ENCODE measurements at regions not wholly inside any gene's neighbourhood (a gene's known extent, or its start where the extent isn't known, plus 50 kb on each side); places are given as distances from the start of the nearest gene placed in this dataset.

DNA sequence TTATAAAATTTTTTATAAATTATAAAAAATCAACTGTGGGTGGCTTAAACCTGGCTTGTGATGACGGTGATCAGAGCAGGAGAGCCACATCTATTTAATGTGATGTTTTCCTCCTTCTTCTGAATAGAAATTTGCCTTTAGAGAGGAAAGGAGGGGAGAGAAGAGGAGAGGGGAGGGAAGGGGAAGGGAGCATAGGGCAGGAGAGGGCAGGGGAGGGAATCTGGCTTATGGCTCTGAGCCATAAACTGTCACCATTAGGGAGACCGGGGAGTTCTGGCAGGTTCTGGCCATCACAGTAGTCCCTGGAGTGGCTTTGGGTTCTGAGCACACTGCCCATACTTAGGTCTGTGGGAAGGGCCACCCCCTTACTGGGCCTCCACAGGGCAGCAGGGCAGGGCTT is 167.8 kb downstream of the ENGASE start:
- H3K9ac ChIP-seq (ENCODE audit: low read length), result no peak overlapping the region
- no peak overlapping the region for H3K27ac ChIP-seq (ENCODE audit: low read length)
- no peaks in the 10 kb centered on the region for H3K9me2 ChIP-seq (ENCODE audit: insufficient read depth, low read length)
- no peak overlapping the region for H3K4me2 ChIP-seq (ENCODE audit: low read length)
- no peak overlapping the region for H2AFZ ChIP-seq (ENCODE audit: low read depth, low read length)
- H3K79me2 ChIP-seq (replicated peaks; ENCODE audit: insufficient read depth, low read length), result no peaks in the 10 kb centered on the region
- no peak overlapping the region for H3K4me3 ChIP-seq (ENCODE audit: low read length)
- H3K36me3 ChIP-seq (ENCODE audit: insufficient read depth, low read length), result no peaks in the 10 kb centered on the region
- H3F3A ChIP-seq (ENCODE audit: insufficient read depth, low read length, poor library complexity, severe bottlenecking), result no peaks in the 10 kb centered on the region
- no peaks in the 10 kb centered on the region for H3K9me3 ChIP-seq (ENCODE audit: low read length)
- no peaks in the 10 kb centered on the region for H3K27me3 ChIP-seq (ENCODE audit: insufficient read depth, low read depth, low read length)
- H4K20me1 ChIP-seq (ENCODE audit: insufficient read depth), result no peaks in the 10 kb centered on the region
- no peak for TF ChIP-seq EP300 (conservative IDR thresholded peaks at IDR 0.05; ENCODE audit: poor library complexity, severe bottlenecking)
- TF ChIP-seq POLR2AphosphoS5 (IDR thresholded peaks at IDR 0.05), result no peak
- no peak for TF ChIP-seq SMC3 (conservative IDR thresholded peaks at IDR 0.05; ENCODE audit: poor library complexity)
- no peak for TF ChIP-seq MXI1 (conservative IDR thresholded peaks at IDR 0.05; ENCODE audit: poor library complexity, severe bottlenecking)

DNA sequence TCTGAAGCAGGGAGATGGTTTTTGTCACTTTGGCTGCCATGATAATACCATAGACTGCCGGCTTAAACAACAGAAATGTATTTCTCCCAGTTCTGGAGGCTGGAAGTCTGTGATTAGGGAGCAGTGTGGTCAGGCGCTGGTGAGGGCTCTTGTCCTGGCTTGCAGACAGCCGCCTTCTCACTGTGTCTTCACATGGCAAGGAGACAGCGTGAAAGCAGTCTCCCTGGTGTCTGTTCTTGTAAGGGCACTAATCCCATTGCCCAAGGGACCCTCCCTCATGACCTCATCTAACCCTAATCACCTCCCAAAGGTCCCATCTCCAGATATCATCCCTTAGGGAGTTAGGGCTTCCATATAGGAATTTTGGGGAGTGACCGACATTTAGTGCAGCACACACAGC is 167.0 kb downstream of the ENGASE start:
- Histone ChIP-seq H3K4me2 (ENCODE audit: low read length) (no peak overlapping the region), H3K4me3 (ENCODE audit: low read length) (no peak overlapping the region), H3K27me3 (ENCODE audit: insufficient read depth, low read depth, low read length) (no peaks in the 10 kb centered on the region), H3K79me2 (replicated peaks; ENCODE audit: insufficient read depth, low read length) (no peaks in the 10 kb centered on the region), H3K9me3 (ENCODE audit: low read length) (no peaks in the 10 kb centered on the region), H3K9me2 (ENCODE audit: insufficient read depth, low read length) (no peaks in the 10 kb centered on the region), H4K20me1 (ENCODE audit: insufficient read depth) (no peaks in the 10 kb centered on the region), H2AFZ (ENCODE audit: low read depth, low read length) (no peak overlapping the region), H3F3A (ENCODE audit: insufficient read depth, low read length, poor library complexity, severe bottlenecking) (no peaks in the 10 kb centered on the region), H3K27ac (ENCODE audit: low read length) (no peak overlapping the region), H3K9ac (ENCODE audit: low read length) (no peak overlapping the region), H3K36me3 (ENCODE audit: insufficient read depth, low read length) (no peaks in the 10 kb centered on the region)
- no peak for TF ChIP-seq CTCF (IDR thresholded peaks at IDR 0.05; ENCODE audit: poor library complexity, severe bottlenecking)
- no peak for TF ChIP-seq EZH2 (IDR thresholded peaks at IDR 0.05; ENCODE audit: borderline replicate concordance, insufficient read depth, low read length, poor library complexity, severe bottlenecking)
- TF ChIP-seq TAF1 (IDR thresholded peaks at IDR 0.05; ENCODE audit: low read depth), result no peak
- no peak for TF ChIP-seq SMC3 (conservative IDR thresholded peaks at IDR 0.05; ENCODE audit: poor library complexity)

DNA sequence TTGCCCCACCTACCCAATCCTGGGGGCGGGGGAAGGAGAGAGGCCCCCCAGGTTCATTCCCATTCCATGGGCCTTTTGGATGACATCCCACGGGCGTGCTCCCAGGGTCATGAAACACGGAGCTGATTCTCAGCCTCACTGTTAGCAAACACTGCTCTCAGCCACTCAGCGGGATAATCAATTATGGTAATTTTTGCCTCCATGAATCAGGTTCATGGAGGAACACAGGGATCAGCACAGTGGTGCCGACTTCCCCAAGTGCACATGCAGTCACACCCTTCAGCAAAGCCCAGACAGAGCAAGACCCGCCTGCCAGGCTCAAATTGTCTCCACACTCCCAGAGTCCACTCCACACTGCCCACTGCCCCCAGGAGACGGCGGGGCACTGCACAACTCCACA is 164.6 kb downstream of the ENGASE start:
- no peak overlapping the region for H3K27ac ChIP-seq (ENCODE audit: low read length)
- H3F3A ChIP-seq (ENCODE audit: insufficient read depth, low read length, poor library complexity, severe bottlenecking), result no peaks in the 10 kb centered on the region
- no peak overlapping the region for H3K4me3 ChIP-seq (ENCODE audit: low read length)
- no peaks in the 10 kb centered on the region for H3K27me3 ChIP-seq (ENCODE audit: insufficient read depth, low read depth, low read length)
- H3K9me3 ChIP-seq (ENCODE audit: low read length), result no peaks in the 10 kb centered on the region
- H3K36me3 ChIP-seq (ENCODE audit: insufficient read depth, low read length), result no peaks in the 10 kb centered on the region
- no peaks in the 10 kb centered on the region for H3K79me2 ChIP-seq (replicated peaks; ENCODE audit: insufficient read depth, low read length)
- H4K20me1 ChIP-seq (ENCODE audit: insufficient read depth), result no peaks in the 10 kb centered on the region
- no peak overlapping the region for H3K9ac ChIP-seq (ENCODE audit: low read length)
- H2AFZ ChIP-seq (ENCODE audit: low read depth, low read length), result no peak overlapping the region
- no peak for TF ChIP-seq TAF1 (IDR thresholded peaks at IDR 0.05; ENCODE audit: low read depth)
- no peak for TF ChIP-seq EP300 (conservative IDR thresholded peaks at IDR 0.05; ENCODE audit: poor library complexity, severe bottlenecking)
- TF ChIP-seq EZH2 (IDR thresholded peaks at IDR 0.05; ENCODE audit: borderline replicate concordance, insufficient read depth, low read length, poor library complexity, severe bottlenecking), result no peak
- no peak for TF ChIP-seq POLR2AphosphoS5 (IDR thresholded peaks at IDR 0.05)
- TF ChIP-seq RAD21 (conservative IDR thresholded peaks at IDR 0.05), result no peak
- no peak for TF ChIP-seq SMC3 (conservative IDR thresholded peaks at IDR 0.05; ENCODE audit: poor library complexity)
- TF ChIP-seq REST (IDR thresholded peaks at IDR 0.05; ENCODE audit: borderline replicate concordance), result no peak
- TF ChIP-seq MXI1 (conservative IDR thresholded peaks at IDR 0.05; ENCODE audit: poor library complexity, severe bottlenecking), result no peak
- TF ChIP-seq CTCF (IDR thresholded peaks at IDR 0.05; ENCODE audit: poor library complexity, severe bottlenecking), result no peak
- no peaks in the 10 kb centered on the region for H3K9me2 ChIP-seq (ENCODE audit: insufficient read depth, low read length)
- H3K4me2 ChIP-seq (ENCODE audit: low read length), result no peak overlapping the region

All from neural cell (in vitro differentiated cells).